ENCODE measurements at regions not wholly inside any gene's neighbourhood (a gene's known extent, or its start where the extent isn't known, plus 50 kb on each side); places are given as distances from the start of the nearest gene placed in this dataset.

- ATAC-seq (replicated peaks in 6 of 8), result no peak
- H3K4me3 ChIP-seq, result no peak overlapping the region
- H3K4me1 ChIP-seq (replicated peaks in 1 of 2), result no peaks in the 10 kb centered on the region
- 60 to 100% (median 86%) methylated on average over 1 to 3 of the region's 3 CpGs for WGBS, 10 experiments
- in situ Hi-C loops (cut with MboI; ENCODE audit: low pct_unique_long_range_greater_than_20kb in 2 of 9, low sequenced_read_pairs in 9 of 9, unreplicated experiment in 9 of 9), result no loop called here
- no peak overlapping the region for H3K27ac ChIP-seq
Measured at GRCh38 chr6:122061855-122062254, 337.6 kb upstream of the HSF2 start.

GRCh38 chr6:122063076-122063475 lies 336.4 kb upstream of the HSF2 start:
- no peak overlapping the region for H3K4me3 ChIP-seq
- peaks cover 0 to 2% of the 10 kb centered on the region in 2 donors for H3K4me1 ChIP-seq (replicated peaks in 1 of 2)
- ATAC-seq (replicated peaks in 6 of 8), result peak in 1 of 8 experiments; percentile 39
- in situ Hi-C loops (cut with MboI; ENCODE audit: low pct_unique_long_range_greater_than_20kb in 2 of 9, low sequenced_read_pairs in 9 of 9, unreplicated experiment in 9 of 9), result no loop called here
- 13 to 79% (median 50%) methylated on average over 1 to 4 of the region's 4 CpGs; no CpG with 5 or more reads in 1 of the 10 experiments for WGBS, 10 experiments
- no peak overlapping the region for H3K27ac ChIP-seq

- no peak overlapping the region for H3K4me3 ChIP-seq
- H3K27ac ChIP-seq, result no peak overlapping the region
- peaks cover 3 to 7% of the 10 kb centered on the region in 2 donors for H3K4me1 ChIP-seq (replicated peaks in 1 of 2)
- no peak for ATAC-seq (replicated peaks in 6 of 8)
- in situ Hi-C loops (cut with MboI; ENCODE audit: low pct_unique_long_range_greater_than_20kb in 2 of 9, low sequenced_read_pairs in 9 of 9, unreplicated experiment in 9 of 9), result no loop called here
- whole genome bisulfite sequencing, 10 experiments, result 13 to 100% (median 95%) methylated on average over 1 to 4 of the region's 5 CpGs; no CpG with 5 or more reads in 1 of the 10 experiments
Measured at GRCh38 chr6:122063761-122064160, 335.7 kb upstream of the HSF2 start.

GRCh38 chr6:122066200-122066599 lies 333.3 kb upstream of the HSF2 start:
- Histone ChIP-seq H3K27ac (no peak overlapping the region), H3K4me3 (no peak overlapping the region), H3K4me1 (replicated peaks in 1 of 2) (peaks cover 3 to 7% of the 10 kb centered on the region in 2 donors)
- no peak for ATAC-seq (replicated peaks in 6 of 8)
- in situ Hi-C loops (cut with MboI; ENCODE audit: low pct_unique_long_range_greater_than_20kb in 2 of 9, low sequenced_read_pairs in 9 of 9, unreplicated experiment in 9 of 9), result no loop called here
- WGBS, 10 experiments, result 12 to 100% (median 89%) methylated on average over 1 to 4 of the region's 4 CpGs; no CpG with 5 or more reads in 1 of the 10 experiments

- Histone ChIP-seq H3K4me3 (no peak overlapping the region), H3K27ac (no peak overlapping the region), H3K4me1 (replicated peaks in 1 of 2) (peaks cover 3 to 7% of the 10 kb centered on the region in 2 donors)
- WGBS, 10 experiments, result 5 to 94% (median 59%) methylated on average over 1 to 3 of the region's 3 CpGs
- no peak for ATAC-seq (replicated peaks in 6 of 8)
- in situ Hi-C loops (cut with MboI; ENCODE audit: low pct_unique_long_range_greater_than_20kb in 2 of 9, low sequenced_read_pairs in 9 of 9, unreplicated experiment in 9 of 9), result no loop called here
Measured at GRCh38 chr6:122068291-122068769, 331.1 kb upstream of the HSF2 start.

- WGBS, 10 experiments, result 28 to 95% (median 57%) methylated on average over 1 to 4 of the region's 4 CpGs
- peaks cover 3 to 7% of the 10 kb centered on the region in 2 donors for H3K4me1 ChIP-seq (replicated peaks in 1 of 2)
- in situ Hi-C loops (cut with MboI; ENCODE audit: low pct_unique_long_range_greater_than_20kb in 2 of 9, low sequenced_read_pairs in 9 of 9, unreplicated experiment in 9 of 9), result no loop called here
- H3K27ac ChIP-seq, result no peak overlapping the region
- H3K4me3 ChIP-seq, result no peak overlapping the region
- ATAC-seq (replicated peaks in 6 of 8), result peak in 5 of 8 experiments; percentile 39 to 83 (median 49)
Measured at GRCh38 chr6:122069932-122070331, 329.5 kb upstream of the HSF2 start.

GRCh38 chr6:122072014-122072647 lies 327.3 kb upstream of the HSF2 start:
- H3K4me1 ChIP-seq (replicated peaks in 1 of 2), result peaks cover 3 to 7% of the 10 kb centered on the region in 2 donors
- H3K27ac ChIP-seq, result no peak overlapping the region
- H3K4me3 ChIP-seq, result no peak overlapping the region
- ATAC-seq (replicated peaks in 6 of 8), result no peak
- in situ Hi-C loops (cut with MboI; ENCODE audit: low pct_unique_long_range_greater_than_20kb in 2 of 9, low sequenced_read_pairs in 9 of 9, unreplicated experiment in 9 of 9), result no loop called here
- WGBS, 10 experiments, result 51 to 95% (median 86%) methylated on average over 1 to 8 of the region's 8 CpGs

GRCh38 chr6:122075084-122075838 lies 324.2 kb upstream of the HSF2 start:
- ATAC-seq (replicated peaks in 6 of 8), result no peak
- in situ Hi-C loops (cut with MboI; ENCODE audit: low pct_unique_long_range_greater_than_20kb in 2 of 9, low sequenced_read_pairs in 9 of 9, unreplicated experiment in 9 of 9), result no loop called here
- Histone ChIP-seq H3K4me1 (replicated peaks in 1 of 2) (no peaks in the 10 kb centered on the region), H3K4me3 (no peak overlapping the region), H3K27ac (no peak overlapping the region)

- no peaks in the 10 kb centered on the region for H3K4me1 ChIP-seq (replicated peaks in 1 of 2)
- ATAC-seq (replicated peaks in 6 of 8), result no peak
- H3K4me3 ChIP-seq, result no peak overlapping the region
- H3K27ac ChIP-seq, result no peak overlapping the region
- 10 to 100% (median 80%) methylated on average over 1 to 2 of the region's 2 CpGs; no CpG with 5 or more reads in 1 of the 10 experiments for WGBS, 10 experiments
- in situ Hi-C loops (cut with MboI; ENCODE audit: low pct_unique_long_range_greater_than_20kb in 2 of 9, low sequenced_read_pairs in 9 of 9, unreplicated experiment in 9 of 9), result no loop called here
Measured at GRCh38 chr6:122075917-122076316, 323.5 kb upstream of the HSF2 start.

GRCh38 chr6:122077603-122078002 lies 321.8 kb upstream of the HSF2 start:
- no peak overlapping the region for H3K4me3 ChIP-seq
- ATAC-seq (replicated peaks in 6 of 8), result no peak
- no peak overlapping the region for H3K27ac ChIP-seq
- in situ Hi-C loops (cut with MboI; ENCODE audit: low pct_unique_long_range_greater_than_20kb in 2 of 9, low sequenced_read_pairs in 9 of 9, unreplicated experiment in 9 of 9), result no loop called here
- no peaks in the 10 kb centered on the region for H3K4me1 ChIP-seq (replicated peaks in 1 of 2)
- 50 to 100% (median 91%) methylated on average over 1 of the region's 1 CpG; no CpG with 5 or more reads in 3 of the 10 experiments for WGBS, 10 experiments

GRCh38 chr6:122078481-122078880 lies 321.0 kb upstream of the HSF2 start:
- ATAC-seq (replicated peaks in 6 of 8), result no peak
- Histone ChIP-seq H3K27ac (no peak overlapping the region), H3K4me3 (no peak overlapping the region), H3K4me1 (replicated peaks in 1 of 2) (no peaks in the 10 kb centered on the region)
- WGBS, 10 experiments, result 0 to 100% (median 93%) methylated on average over 1 to 4 of the region's 4 CpGs; no CpG with 5 or more reads in 1 of the 10 experiments
- in situ Hi-C loops (cut with MboI; ENCODE audit: low pct_unique_long_range_greater_than_20kb in 2 of 9, low sequenced_read_pairs in 9 of 9, unreplicated experiment in 9 of 9), result no loop called here

GRCh38 chr6:122079916-122080315 lies 319.5 kb upstream of the HSF2 start:
- in situ Hi-C loops (cut with MboI; ENCODE audit: low pct_unique_long_range_greater_than_20kb in 2 of 9, low sequenced_read_pairs in 9 of 9, unreplicated experiment in 9 of 9), result no loop called here
- no peak for ATAC-seq (replicated peaks in 6 of 8)
- WGBS, 10 experiments, result 46 to 100% (median 79%) methylated on average over 1 to 3 of the region's 3 CpGs; no CpG with 5 or more reads in 1 of the 10 experiments
- Histone ChIP-seq H3K27ac (no peak overlapping the region), H3K4me1 (replicated peaks in 1 of 2) (no peaks in the 10 kb centered on the region), H3K4me3 (no peak overlapping the region)

- in situ Hi-C loops (cut with MboI; ENCODE audit: low pct_unique_long_range_greater_than_20kb in 2 of 9, low sequenced_read_pairs in 9 of 9, unreplicated experiment in 9 of 9), result no loop called here
- Histone ChIP-seq H3K4me1 (replicated peaks in 1 of 2) (no peaks in the 10 kb centered on the region), H3K27ac (no peak overlapping the region), H3K4me3 (no peak overlapping the region)
- 59 to 100% (median 93%) methylated on average over 1 to 4 of the region's 5 CpGs; no CpG with 5 or more reads in 3 of the 10 experiments for WGBS, 10 experiments
- no peak for ATAC-seq (replicated peaks in 6 of 8)
Measured at GRCh38 chr6:122081921-122082320, 317.5 kb upstream of the HSF2 start.

Data from motor neuron (in vitro differentiated cells).